Kidney epithelial cell (primary cell): ENCODE measurements at regions not wholly inside any gene's neighbourhood (a gene's known extent, or its start where the extent isn't known, plus 50 kb on each side); places are given as distances from the start of the nearest gene placed in this dataset.

Source experiments
- DNase-seq: peaks from one replicate; pipeline ENCODE4 v3.0.0-alpha.2; 2010; ENCODE audit warnings: low read depth
- H3K27me3 ChIP-seq: 2 replicates; pipeline ENCODE4 v1.6.0; 2011; ENCODE audit warnings: low read length; ENCODE audit not compliant: control insufficient read depth, insufficient read depth
- H3K36me3 ChIP-seq: 2 replicates; pipeline ENCODE4 v1.5.1; 2011; ENCODE audit warnings: low read length; ENCODE audit not compliant: control insufficient read depth, insufficient read depth
- H3K4me3 ChIP-seq: 2 replicates; pipeline ENCODE4 v1.5.1; 2011; ENCODE audit warnings: low read depth, mild to moderate bottlenecking, control low read depth, low read length
- CTCF ChIP-seq: IDR thresholded peaks from 2 replicates; pipeline ENCODE4 v1.5.1; 2011; ENCODE audit warnings: mild to moderate bottlenecking, moderate library complexity, low read length, control low read depth, inconsistent platforms; ENCODE audit not compliant: insufficient read depth, poor library complexity, severe bottlenecking

- Histone ChIP-seq H3K4me3 (no peak overlapping the region), H3K27me3 (no peaks in the 10 kb centered on the region), H3K36me3 (no peaks in the 10 kb centered on the region)
- no peak for DNase-seq
- no peak for TF ChIP-seq CTCF
These were observed 490.4 kb upstream of the SEMA3A start for GRCh38 chr7:84684836-84685480.

GRCh38 chr7:84682543-84682942 is 488.0 kb upstream of the SEMA3A start:
- no peak for TF ChIP-seq CTCF
- Histone ChIP-seq H3K36me3 (no peaks in the 10 kb centered on the region), H3K27me3 (no peaks in the 10 kb centered on the region), H3K4me3 (no peak overlapping the region)
- DNase-seq: no peak

- TF ChIP-seq CTCF: no peak
- no peak for DNase-seq
- H3K27me3 ChIP-seq: no peaks in the 10 kb centered on the region
These were observed 484.3 kb upstream of the SEMA3A start for GRCh38 chr7:84678841-84679240.

GRCh38 chr7:84677117-84677732 is 482.6 kb upstream of the SEMA3A start:
- Histone ChIP-seq H3K36me3 (no peaks in the 10 kb centered on the region), H3K4me3 (no peak overlapping the region), H3K27me3 (no peaks in the 10 kb centered on the region)
- DNase-seq: no peak
- no peak for TF ChIP-seq CTCF

More at GRCh38 chr7:84678841-84679240, 484.3 kb upstream of the SEMA3A start:
- Histone ChIP-seq H3K4me3 (no peak overlapping the region), H3K36me3 (no peaks in the 10 kb centered on the region)

- no peaks in the 10 kb centered on the region for H3K36me3 ChIP-seq
- TF ChIP-seq CTCF: no peak
- DNase-seq: no peak
- H3K27me3 ChIP-seq: no peaks in the 10 kb centered on the region
- H3K4me3 ChIP-seq: no peak overlapping the region
These were observed 481.0 kb upstream of the SEMA3A start for GRCh38 chr7:84675633-84676034.

- DNase-seq: no peak
- Histone ChIP-seq H3K36me3 (no peaks in the 10 kb centered on the region), H3K4me3 (no peak overlapping the region), H3K27me3 (no peaks in the 10 kb centered on the region)
- TF ChIP-seq CTCF: no peak
These were observed 479.8 kb upstream of the SEMA3A start for GRCh38 chr7:84674236-84674913.
